HEK293 (cell line): ENCODE measurements at regions not wholly inside any gene's neighbourhood (a gene's known extent, or its start where the extent isn't known, plus 50 kb on each side); places are given as distances from the start of the nearest gene placed in this dataset.
A peak's percentile ranks its signal among the peaks of the same experiment; 100 is the strongest.

Experiments used
- CTCF ChIA-PET: fragments of 350-600 bp; formaldehyde crosslinking; extraction: SDS; loops from one replicate; lab custom pipeline; 2021; ENCODE audit warnings: antibody characterized with exemption; lab: Yijun Ruan, JAX
- POLR2A ChIA-PET: fragments of 300-600 bp; formaldehyde crosslinking; extraction: SDS; loops from one replicate; lab custom pipeline; 2020; ENCODE audit warnings: antibody characterized with exemption, inconsistent platforms; lab: Yijun Ruan, JAX
- H3K27ac ChIP-seq: fragments of 200-500 bp; sonication (Bioruptor generic); 2 replicates; pipeline ENCODE4 v1.5.1; 2014; ENCODE audit warnings: low read depth, low read length, control low read depth, inconsistent platforms; ENCODE audit errors: extremely low read depth
- H3K36me3 ChIP-seq, 2 experiments: fragments of 200-500 bp in 1 of 2; sonication (Bioruptor generic) in 1 of 2; 1 replicate in 1 of 2; 2 replicates in 1 of 2; pipeline ENCODE4 v1.5.1; 2014 to 2017; ENCODE audit warnings: inconsistent platforms in 2 of 2, low read length in 2 of 2; ENCODE audit not compliant: control insufficient read depth in 2 of 2, insufficient read depth in 1 of 2
- H3K4me1 ChIP-seq: fragments of 200-500 bp; sonication (Bioruptor generic); 2 replicates; pipeline ENCODE4 v1.5.1; 2014; ENCODE audit warnings: mild to moderate bottlenecking, low read length, inconsistent platforms; ENCODE audit not compliant: control insufficient read depth, insufficient read depth
- H3K4me3 ChIP-seq: 2 replicates; pipeline ENCODE4 v1.5.1; 2011; ENCODE audit warnings: low read depth, mild to moderate bottlenecking, control low read depth, low read length, moderate library complexity
- H3K9me3 ChIP-seq: fragments of 200-500 bp; sonication (Bioruptor generic); 2 replicates; pipeline ENCODE4 v1.5.1; 2014; ENCODE audit warnings: low read depth, low read length, inconsistent platforms; ENCODE audit not compliant: control insufficient read depth, insufficient read depth
- BCL11A ChIP-seq: fragments of 450-650 bp; formaldehyde crosslinking; IDR thresholded peaks from 2 replicates; pipeline ENCODE4 v1.5.1; 2016; ENCODE audit warnings: low read depth, missing biosample characterization, missing genetic modification characterization
- FEZF1 ChIP-seq: fragments of 450-650 bp; formaldehyde crosslinking; IDR thresholded peaks from 2 replicates; pipeline ENCODE4 v1.5.1; 2016; ENCODE audit warnings: missing biosample characterization, missing genetic modification characterization
- SCRT2 ChIP-seq: fragments of 450-650 bp; formaldehyde crosslinking; IDR thresholded peaks from 2 replicates; pipeline ENCODE4 v1.5.1; 2016; ENCODE audit warnings: missing biosample characterization, missing genetic modification characterization
- ZIC2 ChIP-seq: fragments of 450-650 bp; formaldehyde crosslinking; IDR thresholded peaks from 2 replicates; pipeline ENCODE4 v1.5.1; 2016; ENCODE audit warnings: missing biosample characterization, missing genetic modification characterization
- ZNF2 ChIP-seq: fragments of 450-650 bp; formaldehyde crosslinking; IDR thresholded peaks from 2 replicates; pipeline ENCODE4 v1.5.1; 2016; ENCODE audit warnings: missing biosample characterization, missing genetic modification characterization
- ZNF23 ChIP-seq: fragments of 450-650 bp; formaldehyde crosslinking; IDR thresholded peaks from 2 replicates; pipeline ENCODE4 v1.5.1; 2016; ENCODE audit warnings: missing biosample characterization, missing genetic modification characterization, borderline replicate concordance
- ZNF391 ChIP-seq: fragments of 450-650 bp; formaldehyde crosslinking; IDR thresholded peaks from 2 replicates; pipeline ENCODE4 v1.5.1; 2016; ENCODE audit warnings: low read depth, missing biosample characterization, missing genetic modification characterization, borderline replicate concordance
- ZNF426 ChIP-seq: fragments of 450-650 bp; formaldehyde crosslinking; IDR thresholded peaks from 2 replicates; pipeline ENCODE4 v1.5.1; 2017; ENCODE audit warnings: missing biosample characterization, missing genetic modification characterization, mild to moderate bottlenecking, inconsistent platforms, moderate library complexity
- ZNF555 ChIP-seq: fragments of 450-650 bp; formaldehyde crosslinking; conservative IDR thresholded peaks from 2 replicates; pipeline ENCODE4 v1.5.1; 2017; ENCODE audit warnings: missing biosample characterization, mild to moderate bottlenecking, missing genetic modification characterization, inconsistent platforms
- ZNF621 ChIP-seq: fragments of 450-650 bp; formaldehyde crosslinking; IDR thresholded peaks from 2 replicates; pipeline ENCODE4 v1.5.1; 2017; ENCODE audit warnings: missing biosample characterization, missing genetic modification characterization
- ZNF624 ChIP-seq: fragments of 450-650 bp; formaldehyde crosslinking; IDR thresholded peaks from 2 replicates; pipeline ENCODE4 v1.5.1; 2017; ENCODE audit warnings: missing biosample characterization, missing genetic modification characterization
- ZNF664 ChIP-seq: fragments of 450-650 bp; formaldehyde crosslinking; IDR thresholded peaks from 2 replicates; pipeline ENCODE4 v1.5.1; 2016; ENCODE audit warnings: missing biosample characterization, missing genetic modification characterization
- ZNF707 ChIP-seq: fragments of 450-650 bp; formaldehyde crosslinking; IDR thresholded peaks from 2 replicates; pipeline ENCODE4 v1.5.1; 2016; ENCODE audit warnings: missing biosample characterization, missing genetic modification characterization
- TF ChIP-seq, protein P1 (sequence below): fragments of 450-650 bp; formaldehyde crosslinking; IDR thresholded peaks from 2 replicates; pipeline ENCODE4; 2016; ENCODE audit warnings: missing biosample characterization, missing genetic modification characterization
- TF ChIP-seq, protein P2 (sequence below): fragments of 450-650 bp; formaldehyde crosslinking; IDR thresholded peaks from 2 replicates; pipeline ENCODE4 v1.5.1; 2016; ENCODE audit warnings: missing biosample characterization, missing genetic modification characterization
- TF ChIP-seq, protein P3 (sequence below): IDR thresholded peaks from 2 replicates; pipeline ENCODE4 v1.6.1; 2011; ENCODE audit warnings: mild to moderate bottlenecking, low read depth, low read length, borderline replicate concordance
- TF ChIP-seq, protein P4 (sequence below): fragments of 450-650 bp; formaldehyde crosslinking; IDR thresholded peaks from 2 replicates; pipeline ENCODE4 v1.5.1; 2016; ENCODE audit warnings: missing biosample characterization, missing genetic modification characterization
- TF ChIP-seq, protein P5 (sequence below): fragments of 450-650 bp; formaldehyde crosslinking; IDR thresholded peaks from 2 replicates; pipeline ENCODE4 v1.5.1; 2016; ENCODE audit warnings: missing biosample characterization, missing genetic modification characterization, borderline replicate concordance
- TF ChIP-seq, protein P6 (sequence below): fragments of 450-650 bp; formaldehyde crosslinking; IDR thresholded peaks from 2 replicates; pipeline ENCODE4 v1.5.1; 2016; ENCODE audit warnings: missing biosample characterization, missing genetic modification characterization

DNA sequence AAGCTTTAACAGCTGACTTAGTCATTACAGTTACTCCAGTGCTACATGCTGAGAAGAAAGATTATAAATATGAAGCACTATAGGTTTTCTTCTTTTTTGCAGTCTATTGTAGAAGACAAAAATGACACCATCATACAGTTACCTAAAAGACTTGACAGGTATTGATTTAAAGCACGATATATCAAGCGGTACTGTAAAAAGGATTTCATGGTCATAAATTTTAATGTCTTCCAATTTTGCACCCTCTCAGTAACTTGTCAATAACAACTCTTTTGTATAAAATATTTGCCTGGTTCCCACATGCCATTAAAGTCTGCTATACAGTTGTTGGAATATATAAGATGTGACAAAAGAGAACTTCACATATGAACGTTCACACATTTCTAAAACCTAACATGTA lies 102.8 kb downstream of the ZIC5 start (continued):
- TF ChIP-seq ZNF23 (no peak), ZIC2 (tag by site-specific recombination) (no peak), BCL11A (tag by site-specific recombination) (no peak), FEZF1 (tag by site-specific recombination) (peak; percentile 64), SCRT2 (no peak), ZNF707 (tag by site-specific recombination) (no peak), ZNF621 (tag by site-specific recombination) (no peak), ZNF624 (tag by site-specific recombination) (no peak), ZNF391 (tag by site-specific recombination) (no peak), ZNF2 (no peak), ZNF555 (no peak), ZNF426 (tag by site-specific recombination) (peak; percentile 7; the same call in 1 of the 2 replicates)
- TF ChIP-seq, protein P1, sequence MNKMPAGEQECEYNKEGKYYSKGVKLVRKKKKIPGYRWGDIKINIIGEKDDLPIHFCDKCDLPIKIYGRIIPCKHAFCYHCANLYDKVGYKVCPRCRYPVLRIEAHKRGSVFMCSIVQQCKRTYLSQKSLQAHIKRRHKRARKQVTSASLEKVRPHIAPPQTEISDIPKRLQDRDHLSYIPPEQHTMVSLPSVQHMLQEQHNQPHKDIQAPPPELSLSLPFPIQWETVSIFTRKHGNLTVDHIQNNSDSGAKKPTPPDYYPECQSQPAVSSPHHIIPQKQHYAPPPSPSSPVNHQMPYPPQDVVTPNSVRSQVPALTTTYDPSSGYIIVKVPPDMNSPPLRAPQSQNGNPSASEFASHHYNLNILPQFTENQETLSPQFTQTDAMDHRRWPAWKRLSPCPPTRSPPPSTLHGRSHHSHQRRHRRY (tag by site-specific recombination): no peak
- TF ChIP-seq, protein P2, sequence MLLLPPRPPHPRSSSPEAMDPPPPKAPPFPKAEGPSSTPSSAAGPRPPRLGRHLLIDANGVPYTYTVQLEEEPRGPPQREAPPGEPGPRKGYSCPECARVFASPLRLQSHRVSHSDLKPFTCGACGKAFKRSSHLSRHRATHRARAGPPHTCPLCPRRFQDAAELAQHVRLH: 0 out of 2 replicates have a peak, but pooled peaks have one; percentile 46
- TF ChIP-seq, protein P3, sequence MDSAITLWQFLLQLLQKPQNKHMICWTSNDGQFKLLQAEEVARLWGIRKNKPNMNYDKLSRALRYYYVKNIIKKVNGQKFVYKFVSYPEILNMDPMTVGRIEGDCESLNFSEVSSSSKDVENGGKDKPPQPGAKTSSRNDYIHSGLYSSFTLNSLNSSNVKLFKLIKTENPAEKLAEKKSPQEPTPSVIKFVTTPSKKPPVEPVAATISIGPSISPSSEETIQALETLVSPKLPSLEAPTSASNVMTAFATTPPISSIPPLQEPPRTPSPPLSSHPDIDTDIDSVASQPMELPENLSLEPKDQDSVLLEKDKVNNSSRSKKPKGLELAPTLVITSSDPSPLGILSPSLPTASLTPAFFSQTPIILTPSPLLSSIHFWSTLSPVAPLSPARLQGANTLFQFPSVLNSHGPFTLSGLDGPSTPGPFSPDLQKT: no peak
- TF ChIP-seq, all 188 proteins: peak for 21

DNA sequence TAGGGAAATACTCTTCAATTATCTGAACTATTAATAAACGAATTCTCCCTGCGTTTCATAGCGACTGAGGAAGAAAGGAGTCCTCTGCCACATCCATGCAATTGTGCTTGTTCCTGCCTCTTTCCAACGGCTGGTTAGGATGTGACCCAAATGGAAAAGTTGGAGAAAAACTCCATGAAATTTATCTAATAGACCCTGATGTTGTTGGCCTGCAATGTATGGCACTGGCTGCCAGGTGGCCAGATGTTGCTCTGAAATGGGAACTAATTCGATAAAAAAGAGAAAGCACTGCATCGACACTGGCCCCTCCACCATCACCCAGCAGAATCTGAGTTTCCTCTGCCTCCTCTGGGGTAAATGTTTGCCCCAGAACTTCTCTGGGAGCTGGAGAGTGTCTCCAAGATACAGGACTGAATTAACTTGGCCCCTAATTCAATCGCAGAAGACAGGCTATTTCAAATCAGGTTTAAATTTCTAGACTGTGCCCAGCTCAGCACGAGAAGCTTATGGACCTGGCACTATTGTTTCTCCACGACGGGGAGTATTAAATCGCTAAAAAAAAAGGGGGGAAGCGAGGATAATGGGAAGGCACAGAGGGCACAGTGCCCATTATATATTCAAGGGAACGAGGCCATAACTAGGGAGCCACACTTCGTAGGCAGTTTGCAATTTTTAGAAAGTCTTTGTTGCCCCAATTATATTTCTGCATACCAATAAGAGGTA lies 103.9 kb downstream of the ZIC5 start:
- H3K27ac ChIP-seq: no peak overlapping the region
- POLR2A ChIA-PET: no interaction called here
- H3K4me1 ChIP-seq: peaks cover 23% of the 10 kb centered on the region
- H3K4me3 ChIP-seq: no peak overlapping the region
- no peaks in the 10 kb centered on the region for H3K36me3 ChIP-seq
- TF ChIP-seq, protein P4, sequence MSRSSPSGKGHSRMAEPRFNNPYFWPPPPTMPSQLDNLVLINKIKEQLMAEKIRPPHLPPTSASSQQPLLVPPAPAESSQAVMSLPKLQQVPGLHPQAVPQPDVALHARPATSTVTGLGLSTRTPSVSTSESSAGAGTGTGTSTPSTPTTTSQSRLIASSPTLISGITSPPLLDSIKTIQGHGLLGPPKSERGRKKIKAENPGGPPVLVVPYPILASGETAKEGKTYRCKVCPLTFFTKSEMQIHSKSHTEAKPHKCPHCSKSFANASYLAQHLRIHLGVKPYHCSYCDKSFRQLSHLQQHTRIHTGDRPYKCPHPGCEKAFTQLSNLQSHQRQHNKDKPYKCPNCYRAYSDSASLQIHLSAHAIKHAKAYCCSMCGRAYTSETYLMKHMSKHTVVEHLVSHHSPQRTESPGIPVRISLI: no peak
- TF ChIP-seq ZNF664 (tag by site-specific recombination): no peak
- no peaks in the 10 kb centered on the region for H3K9me3 ChIP-seq
- CTCF ChIA-PET: no interaction called here

DNA sequence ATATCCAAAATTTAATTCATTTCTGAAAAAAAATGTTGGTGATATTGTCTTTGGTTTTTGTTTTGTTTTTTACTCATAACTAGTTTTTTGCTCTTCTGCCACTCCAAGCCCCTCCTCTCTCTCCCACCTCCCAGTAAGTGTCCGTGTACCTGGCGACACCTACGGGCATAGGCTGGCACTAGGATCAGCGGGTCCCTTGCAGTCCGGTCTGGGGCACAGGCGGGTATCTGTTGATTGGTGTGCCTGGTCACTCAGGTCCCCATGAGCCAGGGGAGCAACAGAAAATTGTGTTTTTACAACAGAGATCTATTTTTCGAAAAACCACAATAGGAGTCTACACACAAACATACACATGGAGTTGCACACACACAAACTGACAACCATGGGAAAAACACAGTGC lies 104.8 kb downstream of the ZIC5 start:
- Histone ChIP-seq H3K4me1 (peaks cover 23% of the 10 kb centered on the region), H3K27ac (no peak overlapping the region), H3K9me3 (no peaks in the 10 kb centered on the region)
- TF ChIP-seq, protein P5, sequence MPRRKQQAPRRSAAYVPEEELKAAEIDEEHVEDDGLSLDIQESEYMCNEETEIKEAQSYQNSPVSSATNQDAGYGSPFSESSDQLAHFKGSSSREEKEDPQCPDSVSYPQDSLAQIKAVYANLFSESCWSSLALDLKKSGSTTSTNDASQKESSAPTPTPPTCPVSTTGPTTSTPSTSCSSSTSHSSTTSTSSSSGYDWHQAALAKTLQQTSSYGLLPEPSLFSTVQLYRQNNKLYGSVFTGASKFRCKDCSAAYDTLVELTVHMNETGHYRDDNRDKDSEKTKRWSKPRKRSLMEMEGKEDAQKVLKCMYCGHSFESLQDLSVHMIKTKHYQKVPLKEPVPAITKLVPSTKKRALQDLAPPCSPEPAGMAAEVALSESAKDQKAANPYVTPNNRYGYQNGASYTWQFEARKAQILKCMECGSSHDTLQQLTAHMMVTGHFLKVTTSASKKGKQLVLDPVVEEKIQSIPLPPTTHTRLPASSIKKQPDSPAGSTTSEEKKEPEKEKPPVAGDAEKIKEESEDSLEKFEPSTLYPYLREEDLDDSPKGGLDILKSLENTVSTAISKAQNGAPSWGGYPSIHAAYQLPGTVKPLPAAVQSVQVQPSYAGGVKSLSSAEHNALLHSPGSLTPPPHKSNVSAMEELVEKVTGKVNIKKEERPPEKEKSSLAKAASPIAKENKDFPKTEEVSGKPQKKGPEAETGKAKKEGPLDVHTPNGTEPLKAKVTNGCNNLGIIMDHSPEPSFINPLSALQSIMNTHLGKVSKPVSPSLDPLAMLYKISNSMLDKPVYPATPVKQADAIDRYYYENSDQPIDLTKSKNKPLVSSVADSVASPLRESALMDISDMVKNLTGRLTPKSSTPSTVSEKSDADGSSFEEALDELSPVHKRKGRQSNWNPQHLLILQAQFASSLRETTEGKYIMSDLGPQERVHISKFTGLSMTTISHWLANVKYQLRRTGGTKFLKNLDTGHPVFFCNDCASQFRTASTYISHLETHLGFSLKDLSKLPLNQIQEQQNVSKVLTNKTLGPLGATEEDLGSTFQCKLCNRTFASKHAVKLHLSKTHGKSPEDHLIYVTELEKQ (tag by site-specific recombination): no peak
- TF ChIP-seq, protein P6, sequence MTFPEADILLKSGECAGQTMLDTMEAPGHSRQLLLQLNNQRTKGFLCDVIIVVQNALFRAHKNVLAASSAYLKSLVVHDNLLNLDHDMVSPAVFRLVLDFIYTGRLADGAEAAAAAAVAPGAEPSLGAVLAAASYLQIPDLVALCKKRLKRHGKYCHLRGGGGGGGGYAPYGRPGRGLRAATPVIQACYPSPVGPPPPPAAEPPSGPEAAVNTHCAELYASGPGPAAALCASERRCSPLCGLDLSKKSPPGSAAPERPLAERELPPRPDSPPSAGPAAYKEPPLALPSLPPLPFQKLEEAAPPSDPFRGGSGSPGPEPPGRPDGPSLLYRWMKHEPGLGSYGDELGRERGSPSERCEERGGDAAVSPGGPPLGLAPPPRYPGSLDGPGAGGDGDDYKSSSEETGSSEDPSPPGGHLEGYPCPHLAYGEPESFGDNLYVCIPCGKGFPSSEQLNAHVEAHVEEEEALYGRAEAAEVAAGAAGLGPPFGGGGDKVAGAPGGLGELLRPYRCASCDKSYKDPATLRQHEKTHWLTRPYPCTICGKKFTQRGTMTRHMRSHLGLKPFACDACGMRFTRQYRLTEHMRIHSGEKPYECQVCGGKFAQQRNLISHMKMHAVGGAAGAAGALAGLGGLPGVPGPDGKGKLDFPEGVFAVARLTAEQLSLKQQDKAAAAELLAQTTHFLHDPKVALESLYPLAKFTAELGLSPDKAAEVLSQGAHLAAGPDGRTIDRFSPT: peak; percentile 20; the same call in 1 of the 2 replicates
- TF ChIP-seq, all 188 proteins: peak for 1
- CTCF ChIA-PET: interaction anchor here (0.7 kb wide), 1 partner anchor 51 kb away, joined by 4 read pairs; no protein-coding TSS in a partner anchor
- POLR2A ChIA-PET: no interaction called here
- Histone ChIP-seq H3K36me3 (no peaks in the 10 kb centered on the region), H3K4me3 (no peak overlapping the region)
